GM06990 (cell line): ENCODE measurements at regions not wholly inside any gene's neighbourhood (a gene's known extent, or its start where the extent isn't known, plus 50 kb on each side); places are given as distances from the start of the nearest gene placed in this dataset.

Source experiments
- DNase-seq: peaks from one replicate; pipeline ENCODE4 v3.0.0-alpha.2; 2011; ENCODE audit not compliant: insufficient read length; ENCODE audit errors: extremely low read depth
- H3K27me3 ChIP-seq: replicated peaks from 2 replicates; pipeline ENCODE4 v1.6.0; 2011; ENCODE audit warnings: low read length; ENCODE audit not compliant: control insufficient read depth, insufficient read depth
- H3K36me3 ChIP-seq: 2 replicates; pipeline ENCODE4 v1.5.1; 2011; ENCODE audit warnings: low read length; ENCODE audit not compliant: control insufficient read depth, insufficient read depth
- H3K4me3 ChIP-seq: replicated peaks from 2 replicates; pipeline ENCODE4 v1.5.1; 2011; ENCODE audit warnings: low read depth, mild to moderate bottlenecking, control low read depth, low read length
- CTCF ChIP-seq: IDR thresholded peaks from 2 replicates; pipeline ENCODE4 v1.5.1; 2011; ENCODE audit warnings: low read length, control low read depth, mild to moderate bottlenecking, inconsistent platforms; ENCODE audit not compliant: insufficient read depth, poor library complexity, severe bottlenecking

- DNase-seq: no peak
- Histone ChIP-seq H3K36me3 (no peaks in the 10 kb centered on the region), H3K4me3 (no peak overlapping the region), H3K27me3 (no peaks in the 10 kb centered on the region)
- no peak for TF ChIP-seq CTCF
Observed at GRCh38 chr10:64275001-64275400, 753.8 kb downstream of the REEP3 start.

- Histone ChIP-seq H3K4me3 (no peak overlapping the region), H3K27me3 (no peaks in the 10 kb centered on the region), H3K36me3 (no peaks in the 10 kb centered on the region)
- TF ChIP-seq CTCF: no peak
- no peak for DNase-seq
Observed at GRCh38 chr10:64275774-64276173, 754.6 kb downstream of the REEP3 start.

- Histone ChIP-seq H3K4me3 (no peak overlapping the region), H3K36me3 (no peaks in the 10 kb centered on the region), H3K27me3 (no peaks in the 10 kb centered on the region)
- TF ChIP-seq CTCF: no peak
- no peak for DNase-seq
Observed at GRCh38 chr10:64277536-64277935, 756.3 kb downstream of the REEP3 start.

- Histone ChIP-seq H3K4me3 (no peak overlapping the region), H3K36me3 (no peaks in the 10 kb centered on the region), H3K27me3 (no peaks in the 10 kb centered on the region; the same call in 1 of the 2 replicates)
- no peak for TF ChIP-seq CTCF
- no peak for DNase-seq
Observed at GRCh38 chr10:64283621-64284020, 762.4 kb downstream of the REEP3 start.

- peak; percentile 3 for TF ChIP-seq CTCF
- no peaks in the 10 kb centered on the region for H3K36me3 ChIP-seq
- no peak for DNase-seq
- no peak overlapping the region for H3K4me3 ChIP-seq
- H3K27me3 ChIP-seq: no peaks in the 10 kb centered on the region; the same call in 1 of the 2 replicates
Observed at GRCh38 chr10:64286533-64286932, 765.3 kb downstream of the REEP3 start.

GRCh38 chr10:64288404-64288803 is 767.2 kb downstream of the REEP3 start:
- TF ChIP-seq CTCF: no peak
- Histone ChIP-seq H3K4me3 (no peak overlapping the region), H3K36me3 (no peaks in the 10 kb centered on the region), H3K27me3 (no peaks in the 10 kb centered on the region; the same call in 1 of the 2 replicates)
- no peak for DNase-seq
